ENCODE measurements at regions not wholly inside any gene's neighbourhood (a gene's known extent, or its start where the extent isn't known, plus 50 kb on each side); places are given as distances from the start of the nearest gene placed in this dataset.

GRCh38 chr10:10368951-10369576 lies 648.6 kb upstream of the CELF2 start:
- H3K4me3 ChIP-seq (ENCODE audit: low read length): no peak overlapping the region

DNA sequence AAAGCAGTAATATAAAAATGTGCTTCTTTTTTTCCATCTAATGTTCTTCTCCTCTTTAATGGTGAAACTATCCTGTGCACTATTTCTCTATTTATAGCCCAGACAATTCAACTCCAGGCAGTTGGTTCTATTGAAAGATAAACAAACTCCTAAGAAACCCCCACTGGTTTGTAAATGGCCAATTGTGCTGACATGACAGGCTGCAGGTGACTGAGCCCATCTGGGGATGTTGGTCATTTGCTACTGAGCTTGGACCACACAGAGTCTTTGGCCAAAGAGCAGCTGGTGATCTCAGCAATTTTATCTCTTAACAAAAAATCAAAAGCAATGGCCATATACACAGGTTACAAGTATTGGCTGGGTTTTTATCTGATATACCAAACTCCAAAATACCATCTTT lies 631.8 kb upstream of the CELF2 start:
- POLR2A ChIA-PET: no interaction called here
- CTCF ChIA-PET: no interaction called here
- no peak overlapping the region for H3K27ac ChIP-seq (ENCODE audit: low read depth in 1 of 2, low read length in 2 of 2)
- ATAC-seq (ENCODE audit: poor library complexity): no peak
- no peaks in the 10 kb centered on the region for H3K4me1 ChIP-seq (ENCODE audit: insufficient read depth, low read length)
- no peaks in the 10 kb centered on the region for H3K36me3 Mint-ChIP-seq (ENCODE audit: low read depth)
- H3K27ac Mint-ChIP-seq: no peak overlapping the region
- H3K9me3 ChIP-seq (ENCODE audit: control insufficient read depth in 1 of 2, insufficient read depth in 1 of 2, low read length in 2 of 2): peaks cover 0 to 5% of the 10 kb centered on the region in 2 experiments
- no peaks in the 10 kb centered on the region for H3K9me3 Mint-ChIP-seq
- peaks cover 6% of the 10 kb centered on the region for H3K27me3 Mint-ChIP-seq
- no peak for DNase-seq
- no peaks in the 10 kb centered on the region for H3K36me3 ChIP-seq (ENCODE audit: insufficient read depth, low read length)
- no peak for TF ChIP-seq CTCF (IDR thresholded peaks at IDR 0.05)
- no peaks in the 10 kb centered on the region for H3K27me3 ChIP-seq (ENCODE audit: control insufficient read depth in 1 of 2, insufficient read depth in 2 of 2, low read length in 2 of 2)
- intact Hi-C loops (cut with DNase I, micrococcal nuclease): no loop called here
- H3K4me3 ChIP-seq (ENCODE audit: low read length): no peak overlapping the region
- H3K4me3 Mint-ChIP-seq: no peak overlapping the region
- H3K4me1 Mint-ChIP-seq (ENCODE audit: low read depth): no peaks in the 10 kb centered on the region

More at GRCh38 chr10:10368951-10369576, 648.6 kb upstream of the CELF2 start:
- POLR2A ChIA-PET: no interaction called here
- intact Hi-C loops (cut with DNase I, micrococcal nuclease): no loop called here
- Mint-ChIP-seq H3K4me3 (no peak overlapping the region), H3K27ac (no peak overlapping the region), H3K27me3 (peaks cover 14% of the 10 kb centered on the region), H3K9me3 (no peaks in the 10 kb centered on the region), H3K4me1 (ENCODE audit: low read depth) (no peaks in the 10 kb centered on the region), H3K36me3 (ENCODE audit: low read depth) (no peaks in the 10 kb centered on the region)
- TF ChIP-seq CTCF (IDR thresholded peaks at IDR 0.05): no peak
- CTCF ChIA-PET: no interaction called here
- H3K27ac ChIP-seq (ENCODE audit: low read depth in 1 of 2, low read length in 2 of 2): no peak overlapping the region
- no peak for DNase-seq
- H3K27me3 ChIP-seq (ENCODE audit: control insufficient read depth in 1 of 2, insufficient read depth in 2 of 2, low read length in 2 of 2): no peaks in the 10 kb centered on the region
- no peak for ATAC-seq (ENCODE audit: poor library complexity)
- H3K36me3 ChIP-seq (ENCODE audit: insufficient read depth, low read length): no peaks in the 10 kb centered on the region
- H3K9me3 ChIP-seq (ENCODE audit: control insufficient read depth in 1 of 2, insufficient read depth in 1 of 2, low read length in 2 of 2): peaks cover 0 to 1% of the 10 kb centered on the region in 2 experiments
- H3K4me1 ChIP-seq (ENCODE audit: insufficient read depth, low read length): no peaks in the 10 kb centered on the region

DNA sequence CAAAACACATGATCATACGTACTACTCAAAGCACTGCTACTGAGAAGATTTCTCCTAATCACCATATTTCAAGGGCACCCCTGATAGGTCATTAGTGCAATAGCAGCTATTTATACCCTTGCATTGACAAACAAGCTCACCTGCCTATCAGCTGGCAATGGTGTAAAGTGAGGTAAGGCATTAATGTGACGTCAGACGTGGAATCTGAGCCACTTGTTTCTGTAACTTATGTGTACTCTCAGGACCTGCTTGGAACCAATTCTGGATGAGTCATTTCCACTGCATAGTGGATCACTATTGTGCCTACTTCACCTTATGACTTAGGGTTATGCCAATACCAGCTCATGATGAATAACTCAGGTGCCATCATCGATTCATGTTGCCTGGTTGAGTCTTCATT lies 628.5 kb upstream of the CELF2 start:
- Mint-ChIP-seq H3K27me3 (peaks cover 13% of the 10 kb centered on the region), H3K4me3 (no peak overlapping the region), H3K36me3 (ENCODE audit: low read depth) (no peaks in the 10 kb centered on the region), H3K9me3 (no peaks in the 10 kb centered on the region), H3K4me1 (ENCODE audit: low read depth) (no peaks in the 10 kb centered on the region), H3K27ac (no peak overlapping the region)
- ATAC-seq (ENCODE audit: poor library complexity) (no peak), DNase-seq (no peak)
- Histone ChIP-seq H3K27ac (ENCODE audit: low read depth in 1 of 2, low read length in 2 of 2) (no peak overlapping the region), H3K9me3 (ENCODE audit: control insufficient read depth in 1 of 2, insufficient read depth in 1 of 2, low read length in 2 of 2) (peaks cover 0 to 5% of the 10 kb centered on the region in 2 experiments), H3K27me3 (ENCODE audit: control insufficient read depth in 1 of 2, insufficient read depth in 2 of 2, low read length in 2 of 2) (no peaks in the 10 kb centered on the region), H3K4me3 (ENCODE audit: low read length) (no peak overlapping the region), H3K4me1 (ENCODE audit: insufficient read depth, low read length) (no peaks in the 10 kb centered on the region), H3K36me3 (ENCODE audit: insufficient read depth, low read length) (no peaks in the 10 kb centered on the region)
- CTCF ChIA-PET: no interaction called here
- intact Hi-C loops (cut with DNase I, micrococcal nuclease): no loop called here
- POLR2A ChIA-PET: no interaction called here
- no peak for TF ChIP-seq CTCF (IDR thresholded peaks at IDR 0.05)

Data from CD4-positive, alpha-beta T cell (primary cell).